ENCODE measurements at regions not wholly inside any gene's neighbourhood (a gene's known extent, or its start where the extent isn't known, plus 50 kb on each side); places are given as distances from the start of the nearest gene placed in this dataset.

DNA sequence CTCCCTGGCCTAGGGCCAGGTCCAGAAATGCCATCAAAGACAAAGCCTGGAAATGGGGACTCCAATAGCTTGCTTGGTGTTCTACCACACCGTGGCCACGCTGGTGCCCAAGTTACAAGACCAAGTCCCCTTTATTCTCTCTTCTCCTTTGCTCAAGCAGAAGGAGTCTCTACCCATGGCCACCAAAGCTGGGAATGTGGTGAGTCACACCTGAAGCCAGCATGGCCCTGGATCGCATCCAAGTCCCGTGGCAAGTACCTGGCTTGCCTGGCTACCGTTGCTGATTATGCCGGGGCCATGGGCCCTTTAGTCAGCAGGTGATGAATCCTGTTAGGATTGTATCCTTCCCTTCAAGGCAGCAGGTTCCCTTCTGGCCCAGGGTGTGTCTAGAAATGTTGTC, 260.0 kb downstream of the HAPSTR1 start:
- Histone ChIP-seq H3K4me1 (ENCODE audit: insufficient read depth, low read length, poor library complexity, severe bottlenecking) (no peaks in the 10 kb centered on the region), H3K36me3 (ENCODE audit: insufficient read depth, low read length, poor library complexity, severe bottlenecking) (no peaks in the 10 kb centered on the region), H3K9me3 (ENCODE audit: low read depth, low read length, poor library complexity, severe bottlenecking) (no peaks in the 10 kb centered on the region), H3K27ac (ENCODE audit: low read depth, low read length, poor library complexity, severe bottlenecking) (no peak overlapping the region), H3K27me3 (replicated peaks; ENCODE audit: insufficient read depth, low read depth, low read length, poor library complexity) (no peaks in the 10 kb centered on the region), H3K4me3 (ENCODE audit: low read depth, low read length, poor library complexity, severe bottlenecking) (no peak overlapping the region)
- TF ChIP-seq EZH2 (IDR thresholded peaks at IDR 0.05; ENCODE audit: borderline replicate concordance, low read depth, low read length, poor library complexity, severe bottlenecking), result no peak
- TF ChIP-seq, protein P1, sequence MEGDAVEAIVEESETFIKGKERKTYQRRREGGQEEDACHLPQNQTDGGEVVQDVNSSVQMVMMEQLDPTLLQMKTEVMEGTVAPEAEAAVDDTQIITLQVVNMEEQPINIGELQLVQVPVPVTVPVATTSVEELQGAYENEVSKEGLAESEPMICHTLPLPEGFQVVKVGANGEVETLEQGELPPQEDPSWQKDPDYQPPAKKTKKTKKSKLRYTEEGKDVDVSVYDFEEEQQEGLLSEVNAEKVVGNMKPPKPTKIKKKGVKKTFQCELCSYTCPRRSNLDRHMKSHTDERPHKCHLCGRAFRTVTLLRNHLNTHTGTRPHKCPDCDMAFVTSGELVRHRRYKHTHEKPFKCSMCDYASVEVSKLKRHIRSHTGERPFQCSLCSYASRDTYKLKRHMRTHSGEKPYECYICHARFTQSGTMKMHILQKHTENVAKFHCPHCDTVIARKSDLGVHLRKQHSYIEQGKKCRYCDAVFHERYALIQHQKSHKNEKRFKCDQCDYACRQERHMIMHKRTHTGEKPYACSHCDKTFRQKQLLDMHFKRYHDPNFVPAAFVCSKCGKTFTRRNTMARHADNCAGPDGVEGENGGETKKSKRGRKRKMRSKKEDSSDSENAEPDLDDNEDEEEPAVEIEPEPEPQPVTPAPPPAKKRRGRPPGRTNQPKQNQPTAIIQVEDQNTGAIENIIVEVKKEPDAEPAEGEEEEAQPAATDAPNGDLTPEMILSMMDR (conservative IDR thresholded peaks at IDR 0.05; ENCODE audit: low read depth, low read length), result no peak
- POLR2A ChIA-PET (ENCODE audit: low non-redundant PET), result no interaction called here
- CTCF ChIA-PET, result no interaction called here
- DNase-seq (ENCODE audit: low spot score), result no peak
- BruUV-seq (replicated peaks), result no TSS peak
- intact Hi-C loops (cut with micrococcal nuclease; ENCODE audit: unreplicated experiment), result no loop called here

DNA sequence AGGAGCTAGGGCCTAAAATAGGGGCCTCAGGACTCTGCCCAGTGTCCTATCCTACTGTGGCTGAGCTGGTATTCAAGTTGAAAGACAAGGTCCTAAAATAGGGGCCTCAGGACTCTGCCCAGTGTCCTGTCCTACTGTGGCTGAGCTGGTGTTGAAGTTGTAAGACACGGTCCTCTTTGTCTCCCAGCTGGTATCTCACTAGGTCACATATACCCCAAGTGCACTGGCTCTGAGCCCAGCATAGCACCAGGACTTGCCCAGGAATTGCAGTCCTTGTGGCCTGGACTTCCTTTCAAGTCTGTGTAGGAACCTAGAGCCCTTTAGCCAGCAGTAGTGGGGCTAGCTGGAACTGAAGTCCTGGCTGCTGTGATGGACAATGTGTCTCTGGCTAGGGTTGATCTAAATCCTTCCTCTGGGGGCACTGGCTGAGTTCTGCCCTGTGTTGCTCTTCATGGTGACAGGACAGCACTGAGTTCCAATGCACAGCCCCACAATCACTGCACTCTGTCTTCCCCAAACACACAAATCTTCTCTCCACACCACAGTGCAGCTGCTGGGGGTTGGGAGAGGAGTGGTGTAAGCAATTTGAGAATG, 260.5 kb downstream of the HAPSTR1 start:
- no peaks in the 10 kb centered on the region for H3K36me3 ChIP-seq (ENCODE audit: insufficient read depth, low read length, poor library complexity, severe bottlenecking)
- no peaks in the 10 kb centered on the region for H3K4me1 ChIP-seq (ENCODE audit: insufficient read depth, low read length, poor library complexity, severe bottlenecking)
- no peak for DNase-seq (ENCODE audit: low spot score)
- POLR2A ChIA-PET (ENCODE audit: low non-redundant PET), result no interaction called here
- no peaks in the 10 kb centered on the region for H3K27me3 ChIP-seq (replicated peaks; ENCODE audit: insufficient read depth, low read depth, low read length, poor library complexity)
- intact Hi-C loops (cut with micrococcal nuclease; ENCODE audit: unreplicated experiment), result no loop called here
- no peaks in the 10 kb centered on the region for H3K9me3 ChIP-seq (ENCODE audit: low read depth, low read length, poor library complexity, severe bottlenecking)
- no peak overlapping the region for H3K27ac ChIP-seq (ENCODE audit: low read depth, low read length, poor library complexity, severe bottlenecking)
- no peak overlapping the region for H3K4me3 ChIP-seq (ENCODE audit: low read depth, low read length, poor library complexity, severe bottlenecking)
- CTCF ChIA-PET, result no interaction called here
- no TSS peak for BruUV-seq (replicated peaks)
- TF ChIP-seq EZH2 (IDR thresholded peaks at IDR 0.05; ENCODE audit: borderline replicate concordance, low read depth, low read length, poor library complexity, severe bottlenecking), result no peak
- TF ChIP-seq, protein P1 (conservative IDR thresholded peaks at IDR 0.05; ENCODE audit: low read depth, low read length), result no peak

DNA sequence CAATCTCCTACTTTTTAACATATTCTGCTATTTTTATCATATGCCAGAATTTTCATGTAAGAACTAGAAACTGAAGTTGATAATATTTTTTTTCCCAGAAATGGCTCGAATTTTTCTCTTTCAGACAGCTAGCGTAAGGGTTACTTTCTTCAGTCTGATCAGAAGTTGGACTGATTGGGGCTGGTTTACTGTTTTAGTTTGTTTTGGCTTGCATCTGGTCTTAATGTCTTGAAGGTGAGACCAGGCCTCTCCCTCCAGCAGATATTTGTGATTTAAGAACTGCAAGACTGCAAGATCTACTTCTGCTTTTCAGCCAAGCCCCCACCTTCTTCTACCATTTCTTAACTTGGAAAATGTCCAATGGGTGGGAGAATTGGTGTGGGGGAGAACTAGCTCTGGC, 266.4 kb downstream of the HAPSTR1 start:
- no peak for DNase-seq (ENCODE audit: low spot score)
- no peak overlapping the region for H3K4me3 ChIP-seq (ENCODE audit: low read depth, low read length, poor library complexity, severe bottlenecking)
- CTCF ChIA-PET, result no interaction called here
- BruUV-seq (replicated peaks), result no TSS peak
- no peaks in the 10 kb centered on the region for H3K27me3 ChIP-seq (replicated peaks; ENCODE audit: insufficient read depth, low read depth, low read length, poor library complexity)
- no peaks in the 10 kb centered on the region for H3K9me3 ChIP-seq (ENCODE audit: low read depth, low read length, poor library complexity, severe bottlenecking)
- POLR2A ChIA-PET (ENCODE audit: low non-redundant PET), result no interaction called here
- no peak overlapping the region for H3K27ac ChIP-seq (ENCODE audit: low read depth, low read length, poor library complexity, severe bottlenecking)
- H3K36me3 ChIP-seq (ENCODE audit: insufficient read depth, low read length, poor library complexity, severe bottlenecking), result no peaks in the 10 kb centered on the region
- H3K4me1 ChIP-seq (ENCODE audit: insufficient read depth, low read length, poor library complexity, severe bottlenecking), result no peaks in the 10 kb centered on the region
- TF ChIP-seq EZH2 (IDR thresholded peaks at IDR 0.05; ENCODE audit: borderline replicate concordance, low read depth, low read length, poor library complexity, severe bottlenecking), result no peak
- TF ChIP-seq, protein P1 (conservative IDR thresholded peaks at IDR 0.05; ENCODE audit: low read depth, low read length), result no peak
- intact Hi-C loops (cut with micrococcal nuclease; ENCODE audit: unreplicated experiment), result no loop called here
